ENCODE measurements at regions not wholly inside any gene's neighbourhood (a gene's known extent, or its start where the extent isn't known, plus 50 kb on each side); places are given as distances from the start of the nearest gene placed in this dataset.

DNA sequence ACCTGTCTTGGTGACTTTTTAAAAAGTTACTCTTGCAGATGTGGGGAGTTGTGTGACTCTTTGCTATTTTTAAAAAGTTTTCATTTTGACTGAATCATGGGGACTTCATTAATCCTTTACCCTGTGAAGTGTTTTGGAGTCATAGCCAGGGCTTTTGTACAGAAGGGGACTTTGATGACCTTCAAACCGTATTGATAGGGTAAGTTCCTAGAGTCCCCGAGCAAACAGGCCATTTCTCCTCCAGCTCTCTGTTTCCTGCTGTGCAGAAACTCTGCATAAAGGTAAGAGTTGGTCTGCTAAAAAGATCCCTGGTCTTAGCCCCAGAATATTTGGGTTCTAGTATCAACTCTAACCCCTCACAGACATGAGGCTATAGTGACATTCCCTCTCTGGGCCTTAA, 170.8 kb upstream of the BCL6 start:
- TF ChIP-seq, protein P1, sequence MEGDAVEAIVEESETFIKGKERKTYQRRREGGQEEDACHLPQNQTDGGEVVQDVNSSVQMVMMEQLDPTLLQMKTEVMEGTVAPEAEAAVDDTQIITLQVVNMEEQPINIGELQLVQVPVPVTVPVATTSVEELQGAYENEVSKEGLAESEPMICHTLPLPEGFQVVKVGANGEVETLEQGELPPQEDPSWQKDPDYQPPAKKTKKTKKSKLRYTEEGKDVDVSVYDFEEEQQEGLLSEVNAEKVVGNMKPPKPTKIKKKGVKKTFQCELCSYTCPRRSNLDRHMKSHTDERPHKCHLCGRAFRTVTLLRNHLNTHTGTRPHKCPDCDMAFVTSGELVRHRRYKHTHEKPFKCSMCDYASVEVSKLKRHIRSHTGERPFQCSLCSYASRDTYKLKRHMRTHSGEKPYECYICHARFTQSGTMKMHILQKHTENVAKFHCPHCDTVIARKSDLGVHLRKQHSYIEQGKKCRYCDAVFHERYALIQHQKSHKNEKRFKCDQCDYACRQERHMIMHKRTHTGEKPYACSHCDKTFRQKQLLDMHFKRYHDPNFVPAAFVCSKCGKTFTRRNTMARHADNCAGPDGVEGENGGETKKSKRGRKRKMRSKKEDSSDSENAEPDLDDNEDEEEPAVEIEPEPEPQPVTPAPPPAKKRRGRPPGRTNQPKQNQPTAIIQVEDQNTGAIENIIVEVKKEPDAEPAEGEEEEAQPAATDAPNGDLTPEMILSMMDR (IDR thresholded peaks at IDR 0.05; ENCODE audit: extremely low read depth in 1 of 2, insufficient read depth in 1 of 2, low read depth in 1 of 2, low read length in 2 of 2) = no peak
- no peak for TF ChIP-seq POLR2A (IDR thresholded peaks at IDR 0.05; ENCODE audit: low read depth, low read length)
